PC-9 (cell line): ENCODE measurements at regions not wholly inside any gene's neighbourhood (a gene's known extent, or its start where the extent isn't known, plus 50 kb on each side); places are given as distances from the start of the nearest gene placed in this dataset.

Source experiments
- BruUV-seq: library from RNA; stranded (reverse); fragments of 400-500 nt; replicated peaks from 2 replicates; lab custom pipeline; 2021; lab: Mats Ljungman, UMichigan
- CTCF ChIA-PET: fragments of 300-600 bp; sonication (Branson Sonifier 250); formaldehyde crosslinking; loops from one replicate; lab custom pipeline; 2022; ENCODE audit warnings: antibody characterized with exemption; lab: Charles Lee
- POLR2A ChIA-PET: fragments of 300-600 bp; sonication (Branson Sonifier 250); formaldehyde crosslinking; loops from one replicate; lab custom pipeline; 2022; ENCODE audit warnings: antibody characterized with exemption; ENCODE audit not compliant: unreplicated experiment; lab: Charles Lee
- DNase-seq, 2 experiments: peaks; one replicate each; pipeline versions ENCODE4 v3.0.0 to v3.0.0-alpha.2; 2015 to 2022; ENCODE audit warnings: mixed read lengths in 1 of 2
- H2AFZ ChIP-seq: fragments of 200-600 bp; sonication (generic); 2 replicates; pipeline ENCODE4 v1.8.1; 2017; ENCODE audit warnings: antibody characterized with exemption
- H3F3A ChIP-seq: fragments of 200-600 bp; sonication (generic); 2 replicates; pipeline ENCODE4 v1.8.1; 2017; ENCODE audit warnings: antibody characterized with exemption, mild to moderate bottlenecking, low read depth; ENCODE audit not compliant: insufficient read depth
- H3K27ac ChIP-seq: fragments of 200-600 bp; sonication (generic); 2 replicates; pipeline ENCODE4 v1.6.1; 2016; ENCODE audit warnings: mixed run types
- H3K27me3 ChIP-seq: fragments of 200-600 bp; sonication (generic); 2 replicates; pipeline ENCODE4 v1.6.1; 2016; ENCODE audit warnings: low read depth, mixed run types; ENCODE audit not compliant: insufficient read depth
- H3K36me3 ChIP-seq: fragments of 200-600 bp; sonication (generic); 2 replicates; pipeline ENCODE4 v1.6.1; 2016; ENCODE audit warnings: low read depth, mixed run types
- H3K4me1 ChIP-seq: fragments of 200-600 bp; sonication (generic); replicated peaks from 2 replicates; pipeline ENCODE4 v1.6.1; 2016; ENCODE audit warnings: mixed run types; ENCODE audit not compliant: insufficient read depth
- H3K4me2 ChIP-seq: fragments of 200-600 bp; sonication (generic); 2 replicates; pipeline ENCODE4 v1.6.1; 2017; ENCODE audit warnings: mixed run types
- H3K4me3 ChIP-seq: fragments of 200-600 bp; sonication (generic); 2 replicates; pipeline ENCODE4 v1.6.1; 2016; ENCODE audit warnings: mixed run types
- H3K79me2 ChIP-seq: fragments of 200-600 bp; sonication (generic); 2 replicates; pipeline ENCODE4 v1.6.1; 2017; ENCODE audit warnings: low read depth, mixed run types
- H3K9me2 ChIP-seq: fragments of 200-600 bp; sonication (generic); 2 replicates; pipeline ENCODE4 v1.8.1; 2017; ENCODE audit warnings: mild to moderate bottlenecking; ENCODE audit not compliant: insufficient read depth
- H3K9me3 ChIP-seq: fragments of 200-600 bp; sonication (generic); 2 replicates; pipeline ENCODE4 v1.8.1; 2016; ENCODE audit warnings: low read depth; ENCODE audit not compliant: insufficient read depth
- H4K20me1 ChIP-seq: fragments of 200-600 bp; sonication (generic); 2 replicates; pipeline ENCODE4 v1.8.1; 2017; ENCODE audit not compliant: insufficient read depth
- EZH2 ChIP-seq: fragments of 200-600 bp; sonication (generic); IDR thresholded peaks from 2 replicates; pipeline ENCODE4 v1.8.0; 2017; ENCODE audit warnings: antibody characterized with exemption, low read depth
- intact Hi-C: fragments of 100-400 bp; cut with micrococcal nuclease; formaldehyde crosslinking; loops from one replicate; pipeline ENCODE4 v1.10.0; 2022; ENCODE audit not compliant: unreplicated experiment
- TF ChIP-seq, protein P1 (sequence below): fragments of 200-600 bp; sonication (generic); conservative IDR thresholded peaks from 2 replicates; pipeline ENCODE4 v1.6.1; 2017; ENCODE audit warnings: mixed run types, antibody characterized with exemption, mild to moderate bottlenecking, moderate library complexity

DNA sequence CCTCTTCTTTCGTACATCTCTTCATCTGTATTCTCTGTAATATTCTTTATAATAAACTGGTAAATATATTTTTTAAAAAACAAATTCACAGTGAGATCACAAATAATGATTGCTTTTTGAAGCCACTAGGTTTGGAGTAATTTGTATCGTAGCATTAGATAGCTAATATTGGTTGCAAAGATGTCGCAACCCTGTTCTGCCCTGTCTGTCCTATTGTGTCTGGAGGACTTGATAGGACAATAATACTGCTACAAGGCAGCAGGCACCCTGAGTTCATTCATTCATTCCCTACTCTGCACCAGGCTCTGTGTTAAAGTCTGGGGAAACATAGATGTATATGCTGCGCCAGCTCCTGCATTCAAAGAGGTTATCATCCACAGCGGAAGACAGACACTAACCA lies 206.7 kb upstream of the KLF4 start:
- TF ChIP-seq, protein P1, sequence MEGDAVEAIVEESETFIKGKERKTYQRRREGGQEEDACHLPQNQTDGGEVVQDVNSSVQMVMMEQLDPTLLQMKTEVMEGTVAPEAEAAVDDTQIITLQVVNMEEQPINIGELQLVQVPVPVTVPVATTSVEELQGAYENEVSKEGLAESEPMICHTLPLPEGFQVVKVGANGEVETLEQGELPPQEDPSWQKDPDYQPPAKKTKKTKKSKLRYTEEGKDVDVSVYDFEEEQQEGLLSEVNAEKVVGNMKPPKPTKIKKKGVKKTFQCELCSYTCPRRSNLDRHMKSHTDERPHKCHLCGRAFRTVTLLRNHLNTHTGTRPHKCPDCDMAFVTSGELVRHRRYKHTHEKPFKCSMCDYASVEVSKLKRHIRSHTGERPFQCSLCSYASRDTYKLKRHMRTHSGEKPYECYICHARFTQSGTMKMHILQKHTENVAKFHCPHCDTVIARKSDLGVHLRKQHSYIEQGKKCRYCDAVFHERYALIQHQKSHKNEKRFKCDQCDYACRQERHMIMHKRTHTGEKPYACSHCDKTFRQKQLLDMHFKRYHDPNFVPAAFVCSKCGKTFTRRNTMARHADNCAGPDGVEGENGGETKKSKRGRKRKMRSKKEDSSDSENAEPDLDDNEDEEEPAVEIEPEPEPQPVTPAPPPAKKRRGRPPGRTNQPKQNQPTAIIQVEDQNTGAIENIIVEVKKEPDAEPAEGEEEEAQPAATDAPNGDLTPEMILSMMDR = no peak
- TF ChIP-seq EZH2 = no peak
- Histone ChIP-seq H3K4me2 (no peak overlapping the region), H4K20me1 (no peaks in the 10 kb centered on the region), H3F3A (no peaks in the 10 kb centered on the region), H3K4me3 (no peak overlapping the region), H3K9me2 (no peaks in the 10 kb centered on the region; the same call in 1 of the 2 replicates), H3K79me2 (no peaks in the 10 kb centered on the region), H3K27me3 (no peaks in the 10 kb centered on the region), H3K9me3 (no peaks in the 10 kb centered on the region), H3K4me1 (no peaks in the 10 kb centered on the region), H3K36me3 (no peaks in the 10 kb centered on the region), H3K27ac (no peak overlapping the region), H2AFZ (no peak overlapping the region)
- no peak for DNase-seq
- ChIA-PET POLR2A (no interaction called here), CTCF (no interaction called here)
- intact Hi-C loops = no loop called here
- no TSS peak for BruUV-seq

DNA sequence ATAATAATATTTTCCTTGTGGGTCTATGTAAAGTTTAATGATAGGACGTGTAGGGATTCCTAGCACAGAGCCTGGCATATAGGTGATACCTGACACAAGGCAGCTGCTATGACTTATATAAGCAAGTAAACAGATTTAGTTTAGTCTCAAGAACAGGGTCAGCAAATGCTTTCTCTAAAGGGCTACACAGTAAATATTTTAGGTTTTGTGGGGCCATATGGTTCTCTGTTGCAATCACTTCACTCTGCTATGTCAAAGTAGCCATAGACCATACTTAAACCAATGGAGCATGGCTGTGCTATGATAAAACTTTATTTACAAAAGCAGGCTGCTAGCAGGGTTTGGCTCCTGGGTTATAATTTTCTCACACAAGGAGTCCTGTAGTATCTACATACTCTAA lies 204.8 kb upstream of the KLF4 start:
- Histone ChIP-seq H3K4me2 (no peak overlapping the region), H3K9me2 (no peaks in the 10 kb centered on the region; the same call in 1 of the 2 replicates), H3F3A (no peaks in the 10 kb centered on the region), H4K20me1 (no peaks in the 10 kb centered on the region), H3K27me3 (no peaks in the 10 kb centered on the region), H3K27ac (no peak overlapping the region), H3K79me2 (no peaks in the 10 kb centered on the region), H3K36me3 (no peaks in the 10 kb centered on the region), H3K9me3 (no peaks in the 10 kb centered on the region), H3K4me1 (no peaks in the 10 kb centered on the region), H3K4me3 (no peak overlapping the region), H2AFZ (no peak overlapping the region)
- no peak for TF ChIP-seq EZH2
- no peak for DNase-seq
- ChIA-PET CTCF (no interaction called here), POLR2A (no interaction called here)
- BruUV-seq = no TSS peak
- intact Hi-C loops = no loop called here

DNA sequence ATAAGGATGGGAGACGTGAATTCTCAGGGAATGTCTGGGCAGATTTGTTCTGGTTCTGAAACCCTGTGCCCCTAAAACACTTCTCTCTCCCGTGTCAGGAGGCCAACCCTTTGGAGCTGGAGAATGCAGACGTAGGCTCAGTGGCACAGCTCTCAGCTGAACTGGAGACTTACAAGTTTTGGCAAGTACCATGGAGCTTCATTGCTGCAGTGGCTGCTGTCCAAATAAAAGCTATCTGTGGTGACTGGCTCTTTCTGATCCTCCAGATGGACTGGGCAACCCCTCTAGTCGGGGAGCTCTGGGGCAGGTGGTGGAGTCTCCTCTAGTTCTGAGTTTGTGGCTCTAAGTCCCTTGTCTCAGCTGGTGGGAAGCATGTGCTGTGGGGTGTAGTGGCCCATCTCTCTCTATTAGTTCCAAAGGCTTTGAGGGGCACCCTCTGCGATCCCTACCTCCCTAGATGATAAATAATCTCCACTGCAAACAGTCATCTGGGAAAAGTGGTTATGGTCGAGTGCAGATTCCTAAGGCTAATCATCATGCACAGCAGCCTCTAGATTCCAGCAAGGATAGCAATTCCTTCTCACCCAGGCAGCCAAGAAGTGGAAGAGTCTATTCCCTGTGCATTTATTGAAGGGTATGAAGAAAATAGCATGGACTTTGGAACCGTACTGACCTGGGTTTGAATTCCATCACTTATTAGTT lies 204.2 kb upstream of the KLF4 start:
- ChIA-PET POLR2A (no interaction called here), CTCF (no interaction called here)
- no peak for DNase-seq

More for the DNA sequence above, 204.2 kb upstream of the KLF4 start:
- TF ChIP-seq, protein P1 = no peak
- TF ChIP-seq EZH2 = no peak
- no peaks in the 10 kb centered on the region for H3F3A ChIP-seq
- H3K36me3 ChIP-seq = no peaks in the 10 kb centered on the region
- no peak overlapping the region for H3K4me2 ChIP-seq
- no peaks in the 10 kb centered on the region for H3K79me2 ChIP-seq
- no peaks in the 10 kb centered on the region for H4K20me1 ChIP-seq
- H3K27me3 ChIP-seq = no peaks in the 10 kb centered on the region
- no peak overlapping the region for H3K27ac ChIP-seq
- H2AFZ ChIP-seq = no peak overlapping the region
- H3K4me1 ChIP-seq = no peaks in the 10 kb centered on the region
- no TSS peak for BruUV-seq
- no peak overlapping the region for H3K4me3 ChIP-seq
- H3K9me2 ChIP-seq = no peaks in the 10 kb centered on the region; the same call in 1 of the 2 replicates
- 0 out of 2 replicates have a peak, but pooled peaks cover 3% of the 10 kb centered on the region for H3K9me3 ChIP-seq
- intact Hi-C loops = no loop called here
